ENCODE measurements at regions not wholly inside any gene's neighbourhood (a gene's known extent, or its start where the extent isn't known, plus 50 kb on each side); places are given as distances from the start of the nearest gene placed in this dataset.

DNA sequence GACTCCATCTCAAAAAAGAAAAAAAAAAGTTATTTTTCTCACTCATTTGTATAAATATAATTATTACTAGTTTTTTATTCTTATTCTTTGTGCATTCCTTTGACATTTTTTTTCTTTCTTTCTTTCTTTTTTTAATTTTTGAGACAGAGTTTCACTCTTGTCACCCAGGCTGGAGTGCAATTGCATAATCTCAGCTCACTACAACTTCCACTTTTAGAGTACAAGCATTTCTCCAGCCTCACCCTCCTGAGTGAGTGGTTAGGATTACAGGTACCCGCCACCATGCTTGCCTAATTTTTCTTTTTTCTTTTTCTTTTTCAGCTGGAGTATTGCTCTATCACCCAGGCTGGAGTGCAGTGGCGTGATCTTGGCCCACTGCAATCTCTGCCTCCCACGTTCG is 51.4 kb upstream of the JARID2 start:
- TF ChIP-seq, protein P1, sequence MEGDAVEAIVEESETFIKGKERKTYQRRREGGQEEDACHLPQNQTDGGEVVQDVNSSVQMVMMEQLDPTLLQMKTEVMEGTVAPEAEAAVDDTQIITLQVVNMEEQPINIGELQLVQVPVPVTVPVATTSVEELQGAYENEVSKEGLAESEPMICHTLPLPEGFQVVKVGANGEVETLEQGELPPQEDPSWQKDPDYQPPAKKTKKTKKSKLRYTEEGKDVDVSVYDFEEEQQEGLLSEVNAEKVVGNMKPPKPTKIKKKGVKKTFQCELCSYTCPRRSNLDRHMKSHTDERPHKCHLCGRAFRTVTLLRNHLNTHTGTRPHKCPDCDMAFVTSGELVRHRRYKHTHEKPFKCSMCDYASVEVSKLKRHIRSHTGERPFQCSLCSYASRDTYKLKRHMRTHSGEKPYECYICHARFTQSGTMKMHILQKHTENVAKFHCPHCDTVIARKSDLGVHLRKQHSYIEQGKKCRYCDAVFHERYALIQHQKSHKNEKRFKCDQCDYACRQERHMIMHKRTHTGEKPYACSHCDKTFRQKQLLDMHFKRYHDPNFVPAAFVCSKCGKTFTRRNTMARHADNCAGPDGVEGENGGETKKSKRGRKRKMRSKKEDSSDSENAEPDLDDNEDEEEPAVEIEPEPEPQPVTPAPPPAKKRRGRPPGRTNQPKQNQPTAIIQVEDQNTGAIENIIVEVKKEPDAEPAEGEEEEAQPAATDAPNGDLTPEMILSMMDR (IDR thresholded peaks at IDR 0.05): no peak
- TF ChIP-seq POLR2AphosphoS5 (IDR thresholded peaks at IDR 0.05) (no peak), EP300 (IDR thresholded peaks at IDR 0.05; ENCODE audit: low read depth) (no peak), POLR2A (IDR thresholded peaks at IDR 0.05) (no peak)
- Histone ChIP-seq H3K4me3 (no peak overlapping the region), H3K27ac (no peak overlapping the region), H3K4me1 (no peaks in the 10 kb centered on the region), H3K27me3 (no peaks in the 10 kb centered on the region), H3K9me3 (no peaks in the 10 kb centered on the region), H3K36me3 (no peaks in the 10 kb centered on the region)
- no peak for DNase-seq
- 94 to 100% methylated on average over 3 to 4 of the region's 4 CpGs for WGBS, 2 donors (ENCODE audit: low coverage in 1 of 2)
- in situ Hi-C loops (cut with MboI; ENCODE audit: low pct_ligation_motif_present in 1 of 4, low pct_unique_long_range_greater_than_20kb in 1 of 4, low sequenced_read_pairs in 3 of 4): no loop called here
- intact Hi-C loops (cut with DNase I; ENCODE audit: low total_unique reads): no loop called here

Small RNAs in the stretch of these regions (small RNA-seq; reads per million reads assigned to genes)
- gene RN7SL332P (0 reads per million in 4 donors), gene RNU6-793P (0 reads per million in 4 donors)
